ENCODE measurements at regions not wholly inside any gene's neighbourhood (a gene's known extent, or its start where the extent isn't known, plus 50 kb on each side); places are given as distances from the start of the nearest gene placed in this dataset.

DNA sequence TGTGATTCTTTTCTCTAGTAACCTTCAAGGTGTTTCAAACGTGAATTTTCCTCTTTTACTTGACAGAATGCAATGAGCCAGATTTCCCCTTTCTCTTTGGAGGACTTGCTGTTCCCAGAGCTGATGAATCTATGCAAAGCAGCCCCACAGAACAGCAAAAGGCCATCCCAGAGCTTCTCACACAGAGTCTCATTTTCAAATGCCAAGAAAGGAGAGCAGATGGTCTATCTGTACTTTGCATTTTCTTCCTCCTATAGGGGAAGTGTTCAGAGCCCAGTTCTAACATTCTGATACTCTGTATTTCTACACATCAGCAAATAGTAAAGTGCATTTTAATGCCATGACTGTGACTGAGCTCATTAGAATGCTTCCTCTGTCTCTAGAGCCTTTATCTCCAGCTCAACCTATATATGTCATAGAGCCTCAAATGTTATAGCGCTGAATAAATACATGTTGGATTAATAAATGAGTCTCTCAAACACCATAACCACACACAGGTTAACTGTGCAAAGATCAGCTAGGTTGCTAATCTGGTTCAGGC, 81.8 kb upstream of the EYA4 start:
- DNase-seq (ENCODE audit: low spot score), result no peak
- in situ Hi-C loops (cut with MboI; ENCODE audit: low pct_unique_long_range_greater_than_20kb, low sequenced_read_pairs, unreplicated experiment), result no loop called here
- TF ChIP-seq, protein P1, sequence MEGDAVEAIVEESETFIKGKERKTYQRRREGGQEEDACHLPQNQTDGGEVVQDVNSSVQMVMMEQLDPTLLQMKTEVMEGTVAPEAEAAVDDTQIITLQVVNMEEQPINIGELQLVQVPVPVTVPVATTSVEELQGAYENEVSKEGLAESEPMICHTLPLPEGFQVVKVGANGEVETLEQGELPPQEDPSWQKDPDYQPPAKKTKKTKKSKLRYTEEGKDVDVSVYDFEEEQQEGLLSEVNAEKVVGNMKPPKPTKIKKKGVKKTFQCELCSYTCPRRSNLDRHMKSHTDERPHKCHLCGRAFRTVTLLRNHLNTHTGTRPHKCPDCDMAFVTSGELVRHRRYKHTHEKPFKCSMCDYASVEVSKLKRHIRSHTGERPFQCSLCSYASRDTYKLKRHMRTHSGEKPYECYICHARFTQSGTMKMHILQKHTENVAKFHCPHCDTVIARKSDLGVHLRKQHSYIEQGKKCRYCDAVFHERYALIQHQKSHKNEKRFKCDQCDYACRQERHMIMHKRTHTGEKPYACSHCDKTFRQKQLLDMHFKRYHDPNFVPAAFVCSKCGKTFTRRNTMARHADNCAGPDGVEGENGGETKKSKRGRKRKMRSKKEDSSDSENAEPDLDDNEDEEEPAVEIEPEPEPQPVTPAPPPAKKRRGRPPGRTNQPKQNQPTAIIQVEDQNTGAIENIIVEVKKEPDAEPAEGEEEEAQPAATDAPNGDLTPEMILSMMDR (IDR thresholded peaks at IDR 0.05; ENCODE audit: extremely low read depth, insufficient read depth, missing control alignments), result no peak

- in situ Hi-C loops (cut with MboI; ENCODE audit: low pct_unique_long_range_greater_than_20kb, low sequenced_read_pairs, unreplicated experiment), result no loop called here
- TF ChIP-seq, protein P1 (IDR thresholded peaks at IDR 0.05; ENCODE audit: extremely low read depth, insufficient read depth, missing control alignments), result no peak
- no peak for DNase-seq (ENCODE audit: low spot score)
These were observed 80.6 kb upstream of the EYA4 start for GRCh38 chr6:133160536-133160935.

DNA sequence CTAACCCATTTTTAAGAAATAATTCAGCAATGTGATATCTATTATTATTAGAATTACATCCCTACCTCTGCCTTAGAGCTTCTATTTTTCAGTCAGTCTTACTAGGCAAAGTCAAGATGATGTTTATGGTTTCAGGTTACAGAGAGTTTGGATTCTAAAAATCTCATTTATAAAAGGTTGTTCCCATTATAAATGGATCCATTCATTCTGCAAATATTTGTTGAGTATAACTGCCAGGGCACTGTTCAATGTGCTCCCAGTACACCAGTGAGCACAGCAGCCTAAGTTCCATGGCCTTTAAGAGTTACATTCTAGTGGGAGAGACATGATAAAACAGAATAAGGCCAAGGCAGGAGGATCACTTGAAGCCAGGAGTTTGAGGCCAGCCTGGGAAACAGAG, 75.9 kb upstream of the EYA4 start:
- TF ChIP-seq, protein P1 (IDR thresholded peaks at IDR 0.05; ENCODE audit: extremely low read depth, insufficient read depth, missing control alignments), result no peak
- in situ Hi-C loops (cut with MboI; ENCODE audit: low pct_unique_long_range_greater_than_20kb, low sequenced_read_pairs, unreplicated experiment), result no loop called here
- no peak for DNase-seq (ENCODE audit: low spot score)

DNA sequence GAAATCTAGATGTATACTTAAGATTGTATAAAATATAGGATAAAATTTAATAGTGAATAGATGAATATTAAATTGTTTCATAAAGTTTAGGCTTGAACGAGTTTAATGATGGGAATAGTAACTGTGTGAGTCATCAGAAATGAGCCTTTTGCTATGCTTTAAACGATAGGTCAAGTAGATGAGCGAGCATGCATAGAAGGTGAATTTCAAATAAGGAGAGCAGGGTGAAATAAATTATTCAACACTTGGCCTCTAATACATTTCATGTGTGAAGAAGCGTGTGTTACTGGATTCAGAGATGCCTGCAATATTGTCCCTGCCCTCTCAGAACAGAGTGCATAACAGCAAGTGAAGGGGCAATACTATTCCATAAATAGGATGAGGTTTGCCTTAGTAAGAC, 74.4 kb upstream of the EYA4 start:
- in situ Hi-C loops (cut with MboI; ENCODE audit: low pct_unique_long_range_greater_than_20kb, low sequenced_read_pairs, unreplicated experiment), result no loop called here
- no peak for DNase-seq (ENCODE audit: low spot score)
- TF ChIP-seq, protein P1 (IDR thresholded peaks at IDR 0.05; ENCODE audit: extremely low read depth, insufficient read depth, missing control alignments), result no peak

GRCh38 chr6:133169901-133170300, 71.3 kb upstream of the EYA4 start:
- TF ChIP-seq, protein P1 (IDR thresholded peaks at IDR 0.05; ENCODE audit: extremely low read depth, insufficient read depth, missing control alignments), result no peak
- in situ Hi-C loops (cut with MboI; ENCODE audit: low pct_unique_long_range_greater_than_20kb, low sequenced_read_pairs, unreplicated experiment), result no loop called here
- no peak for DNase-seq (ENCODE audit: low spot score)

DNA sequence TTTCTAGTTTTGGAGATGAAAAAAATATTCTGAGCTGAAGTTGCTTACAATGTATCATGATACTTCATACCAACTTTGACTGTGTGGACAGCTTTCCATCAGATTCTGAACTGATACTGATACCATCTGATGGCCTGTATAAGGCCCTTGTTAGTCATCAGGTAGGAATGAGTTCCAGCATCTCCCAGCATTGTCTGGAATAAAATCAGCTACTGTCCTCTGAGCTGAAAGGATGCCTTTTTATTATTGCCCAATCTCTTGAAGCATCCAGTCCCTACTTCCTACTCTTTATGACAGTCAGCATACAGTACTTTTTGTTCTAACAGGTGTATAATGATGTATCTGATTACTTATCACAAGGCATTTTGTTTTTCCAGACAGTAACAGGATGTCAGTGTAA, 70.6 kb upstream of the EYA4 start:
- TF ChIP-seq, protein P1 (IDR thresholded peaks at IDR 0.05; ENCODE audit: extremely low read depth, insufficient read depth, missing control alignments), result no peak
- DNase-seq (ENCODE audit: low spot score), result no peak
- in situ Hi-C loops (cut with MboI; ENCODE audit: low pct_unique_long_range_greater_than_20kb, low sequenced_read_pairs, unreplicated experiment), result no loop called here
